ENCODE measurements at regions not wholly inside any gene's neighbourhood (a gene's known extent, or its start where the extent isn't known, plus 50 kb on each side); places are given as distances from the start of the nearest gene placed in this dataset.

DNA sequence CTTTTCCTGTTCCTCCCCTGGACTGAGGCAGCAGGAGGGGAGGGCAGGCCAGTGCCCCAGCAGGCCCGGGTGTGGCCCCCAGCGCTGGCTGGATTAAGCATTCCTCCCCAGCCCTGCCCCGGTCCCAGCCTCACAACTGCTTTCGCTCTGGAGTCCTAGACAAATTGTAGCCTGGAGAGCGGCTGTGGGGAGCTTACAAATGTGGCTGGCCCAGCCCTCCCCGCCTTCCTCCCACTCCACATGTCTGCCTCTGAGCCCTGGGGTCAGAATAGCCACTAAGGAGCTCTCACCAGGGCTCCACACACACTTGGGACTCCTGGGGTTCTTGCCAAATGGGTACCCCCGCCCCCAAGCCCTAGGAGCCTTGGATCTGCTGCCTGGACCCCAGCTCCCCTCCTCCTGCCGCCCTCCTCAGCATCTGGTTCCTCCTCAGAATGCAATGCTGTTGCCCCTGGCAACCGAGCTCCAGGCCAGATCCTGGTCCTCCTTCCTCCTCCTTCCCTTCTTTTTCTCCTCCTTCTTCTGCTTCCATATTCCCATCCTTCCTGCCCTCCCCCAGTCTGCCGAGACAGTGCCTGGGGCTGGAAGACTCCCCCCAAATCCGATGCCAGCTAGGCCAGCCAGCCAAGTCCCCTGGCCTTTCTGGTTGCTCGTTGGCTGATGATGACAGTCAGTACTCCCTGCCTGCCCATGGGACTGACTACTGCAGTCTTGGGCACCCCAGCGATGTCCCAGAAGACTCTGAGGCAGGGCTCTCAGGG is 91.1 kb downstream of the LINGO1 start:
- peak overlapping the region; percentile 47 for H2AFZ ChIP-seq (ENCODE audit: low read depth, low read length)
- in situ Hi-C loops (cut with MboI) (loop anchor here (5.0 kb wide), 1 partner anchor 514 kb away; no protein-coding TSS in a partner anchor), intact Hi-C loops (cut with micrococcal nuclease) (loop anchor here (2.0 kb wide), 2 partner anchors 355 to 423 kb away; no protein-coding TSS in a partner anchor)
- ChIA-PET POLR2A (interaction anchor here (0.5 to 0.9 kb wide), 5 partner anchors 13 to 512 kb away, joined by 3 to 4 read pairs (median 3); no protein-coding TSS in a partner anchor), CTCF (ENCODE audit: low intra/inter-chr PET ratio) (no interaction called here)
- 40% methylated on average over 11 of the region's 13 CpGs for WGBS (ENCODE audit: insufficient coverage, low coverage, missing lambda C conversion rate)
- H3K27me3 ChIP-seq (ENCODE audit: control insufficient read depth in 2 of 2, insufficient read depth in 2 of 2, low read length in 2 of 2), result no peaks in the 10 kb centered on the region
- H3K9ac ChIP-seq (ENCODE audit: insufficient read depth in 1 of 2, low read depth in 2 of 2, low read length in 2 of 2), result peak overlapping the region in 1 of 2 experiments; percentile 77; a peak in 2 of 4 replicates
- H3K4me2 ChIP-seq (ENCODE audit: insufficient read depth, low read length), result peak overlapping the region; percentile 12; the same call in 1 of the 2 replicates
- peaks cover 0 to 22% of the 10 kb centered on the region in 2 experiments; a peak in 4 of 5 replicates for H3K4me1 ChIP-seq (replicated peaks in 1 of 2; ENCODE audit: control insufficient read depth in 2 of 2, insufficient read depth in 2 of 2, low read length in 2 of 2)
- H4K20me1 ChIP-seq (replicated peaks; ENCODE audit: control insufficient read depth, insufficient read depth, low read length), result no peaks in the 10 kb centered on the region
- no peak overlapping the region for H3K4me3 ChIP-seq
- no peaks in the 10 kb centered on the region for H3K79me2 ChIP-seq (ENCODE audit: control insufficient read depth, insufficient read depth, low read length)
- H3K36me3 ChIP-seq (ENCODE audit: control insufficient read depth, insufficient read depth, low read length), result no peaks in the 10 kb centered on the region
- no peaks in the 10 kb centered on the region for H3K9me1 ChIP-seq (ENCODE audit: control insufficient read depth, insufficient read depth, low read length)
- H3K9me3 ChIP-seq (replicated peaks; ENCODE audit: control insufficient read depth, insufficient read depth, low read depth, low read length), result no peaks in the 10 kb centered on the region
- no TSS peak for BruUV-seq (replicated peaks)
- H3K27ac ChIP-seq (ENCODE audit: extremely low read depth, low read depth, low read length), result no peak overlapping the region
- FAIRE-seq, result no peak
- TF ChIP-seq SMAD4 (CRISPR knock-in tag; conservative IDR thresholded peaks at IDR 0.05) (no peak), MXI1 (IDR thresholded peaks at IDR 0.05; ENCODE audit: low read depth, low read length) (no peak), JUN (IDR thresholded peaks at IDR 0.05; ENCODE audit: borderline replicate concordance, low read depth, low read length) (no peak), JUN (CRISPR knock-in tag; IDR thresholded peaks at IDR 0.05; ENCODE audit: borderline replicate concordance) (no peak), RFX1 (IDR thresholded peaks at IDR 0.05) (peak; percentile 85), CBX3 (IDR thresholded peaks at IDR 0.05; ENCODE audit: borderline replicate concordance in 1 of 2, low read length in 2 of 2) (no peak)
- DNase-seq (ENCODE audit: extremely low read depth in 1 of 4, low spot score in 3 of 4), result no peak
- no peak for ATAC-seq

Data from K562 (cell line).